Smooth muscle cell (in vitro differentiated cells): ENCODE measurements at regions not wholly inside any gene's neighbourhood (a gene's known extent, or its start where the extent isn't known, plus 50 kb on each side); places are given as distances from the start of the nearest gene placed in this dataset.

Source experiments
- DNase-seq: peaks from one replicate; lab custom pipeline; 2025; ENCODE audit not compliant: unreplicated experiment; lab: John Stamatoyannopoulos, UW
- H2AFZ ChIP-seq: fragments of 200-600 bp; sonication (generic); 2 replicates; pipeline ENCODE4 v1.6.0; 2016; ENCODE audit warnings: antibody characterized with exemption, low read depth, mild to moderate bottlenecking
- H3F3A ChIP-seq: fragments of 200-600 bp; sonication (generic); 2 replicates; pipeline ENCODE4 v1.6.0; 2017; ENCODE audit warnings: antibody characterized with exemption, low read depth
- H3K27ac ChIP-seq: fragments of 200-600 bp; sonication (generic); 2 replicates; pipeline ENCODE4 v1.5.1; 2016; ENCODE audit warnings: low read depth, mild to moderate bottlenecking
- H3K27me3 ChIP-seq: fragments of 200-600 bp; sonication (generic); 2 replicates; pipeline ENCODE4 v1.6.1; 2016; ENCODE audit warnings: low read depth, mild to moderate bottlenecking
- H3K36me3 ChIP-seq: fragments of 200-600 bp; sonication (generic); 2 replicates; pipeline ENCODE4 v1.5.1; 2016; ENCODE audit warnings: low read depth
- H3K4me1 ChIP-seq: fragments of 200-600 bp; sonication (generic); 2 replicates; pipeline ENCODE4 v1.5.1; 2016; ENCODE audit warnings: low read depth
- H3K4me2 ChIP-seq: fragments of 200-600 bp; sonication (generic); 2 replicates; pipeline ENCODE4 v1.6.0; 2016; ENCODE audit warnings: mild to moderate bottlenecking
- H3K4me3 ChIP-seq: fragments of 200-600 bp; sonication (generic); 2 replicates; pipeline ENCODE4 v1.5.1; 2016; ENCODE audit warnings: mild to moderate bottlenecking
- H3K79me2 ChIP-seq: fragments of 200-600 bp; sonication (generic); 2 replicates; pipeline ENCODE4 v1.6.0; 2016; ENCODE audit warnings: low read depth, mild to moderate bottlenecking
- H3K9ac ChIP-seq: fragments of 200-600 bp; sonication (generic); 2 replicates; pipeline ENCODE4 v1.6.0; 2016; ENCODE audit warnings: low read depth
- H3K9me3 ChIP-seq: fragments of 200-600 bp; sonication (generic); replicated peaks from 2 replicates; pipeline ENCODE4 v1.5.1; 2016; ENCODE audit warnings: low read depth
- H4K20me1 ChIP-seq: fragments of 200-600 bp; sonication (generic); 2 replicates; pipeline ENCODE4 v1.6.0; 2016; ENCODE audit warnings: low read depth
- CTCF ChIP-seq: fragments of 200-600 bp; sonication (generic); IDR thresholded peaks from 2 replicates; pipeline ENCODE4 v1.5.1; 2017; ENCODE audit warnings: borderline replicate concordance, mild to moderate bottlenecking, antibody characterized with exemption; ENCODE audit not compliant: insufficient read depth, poor library complexity, severe bottlenecking
- WGBS: methylation state at CpG from one replicate; pipeline ENCODE4 v1.1.7; 2016; ENCODE audit warnings: low lambda C conversion rate; 5-methylcytosine and 5-hydroxymethylcytosine counted together

DNA sequence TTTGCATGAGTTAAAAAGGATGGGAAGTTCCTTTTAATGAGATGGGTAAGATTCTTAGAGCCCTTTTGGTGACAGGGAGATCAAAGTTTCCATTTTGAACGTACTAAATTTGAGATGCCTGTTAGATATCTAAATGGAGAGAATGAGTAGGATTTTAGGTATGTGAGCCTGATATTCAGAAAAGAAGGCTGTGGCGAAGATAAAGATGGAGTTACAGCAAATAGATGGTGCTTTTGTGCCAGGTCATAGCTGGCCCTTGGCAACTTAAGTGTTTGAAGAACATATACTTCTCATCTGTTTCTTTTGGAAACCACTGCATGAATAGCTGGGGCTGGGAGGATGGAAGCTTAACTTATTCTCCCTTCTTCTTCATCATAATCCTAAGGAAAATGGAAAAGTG, 282.5 kb downstream of the PTBP2 start:
- Histone ChIP-seq H3K9ac (no peak overlapping the region), H3K4me3 (no peak overlapping the region), H3F3A (no peaks in the 10 kb centered on the region), H3K4me2 (no peak overlapping the region), H3K36me3 (no peaks in the 10 kb centered on the region), H2AFZ (no peak overlapping the region), H3K9me3 (no peaks in the 10 kb centered on the region), H3K4me1 (no peaks in the 10 kb centered on the region), H3K79me2 (no peaks in the 10 kb centered on the region), H3K27ac (no peak overlapping the region), H3K27me3 (no peaks in the 10 kb centered on the region), H4K20me1 (no peaks in the 10 kb centered on the region)
- no peak for TF ChIP-seq CTCF
- 36% methylated on average over 2 of the region's 2 CpGs for WGBS
- no peak for DNase-seq

- H3K36me3 ChIP-seq, result no peaks in the 10 kb centered on the region
- WGBS, result 91% methylated on average over 4 of the region's 4 CpGs
Measured at GRCh38 chr1:97004743-97005142, 283.2 kb downstream of the PTBP2 start.

GRCh38 chr1:97006044-97006661, 284.6 kb downstream of the PTBP2 start:
- H3K36me3 ChIP-seq, result no peaks in the 10 kb centered on the region
- H3K9me3 ChIP-seq, result no peaks in the 10 kb centered on the region
- H3K27me3 ChIP-seq, result no peaks in the 10 kb centered on the region
- H3K4me3 ChIP-seq, result no peak overlapping the region
- no peak overlapping the region for H3K4me2 ChIP-seq
- H3K79me2 ChIP-seq, result no peaks in the 10 kb centered on the region
- no peak overlapping the region for H2AFZ ChIP-seq
- no peak for TF ChIP-seq CTCF
- H3K9ac ChIP-seq, result no peak overlapping the region
- 88% methylated on average over 7 of the region's 7 CpGs for WGBS
- H3K27ac ChIP-seq, result no peak overlapping the region
- no peaks in the 10 kb centered on the region for H3K4me1 ChIP-seq
- no peaks in the 10 kb centered on the region for H3F3A ChIP-seq
- DNase-seq, result no peak
- H4K20me1 ChIP-seq, result no peaks in the 10 kb centered on the region

More at GRCh38 chr1:97004743-97005142, 283.2 kb downstream of the PTBP2 start:
- Histone ChIP-seq H3F3A (no peaks in the 10 kb centered on the region), H4K20me1 (no peaks in the 10 kb centered on the region), H3K27ac (no peak overlapping the region), H3K79me2 (no peaks in the 10 kb centered on the region), H3K4me3 (no peak overlapping the region), H2AFZ (no peak overlapping the region), H3K27me3 (no peaks in the 10 kb centered on the region), H3K4me1 (no peaks in the 10 kb centered on the region), H3K9me3 (no peaks in the 10 kb centered on the region), H3K4me2 (no peak overlapping the region), H3K9ac (no peak overlapping the region)
- TF ChIP-seq CTCF, result no peak
- DNase-seq, result no peak
